DMS53 (cell line): ENCODE measurements at regions not wholly inside any gene's neighbourhood (a gene's known extent, or its start where the extent isn't known, plus 50 kb on each side); places are given as distances from the start of the nearest gene placed in this dataset.
A peak's percentile ranks its signal among the peaks of the same experiment; 100 is the strongest.

Experiments used
- DNase-seq: peaks from one replicate; lab custom pipeline; 2025; lab: John Stamatoyannopoulos, UW

DNA sequence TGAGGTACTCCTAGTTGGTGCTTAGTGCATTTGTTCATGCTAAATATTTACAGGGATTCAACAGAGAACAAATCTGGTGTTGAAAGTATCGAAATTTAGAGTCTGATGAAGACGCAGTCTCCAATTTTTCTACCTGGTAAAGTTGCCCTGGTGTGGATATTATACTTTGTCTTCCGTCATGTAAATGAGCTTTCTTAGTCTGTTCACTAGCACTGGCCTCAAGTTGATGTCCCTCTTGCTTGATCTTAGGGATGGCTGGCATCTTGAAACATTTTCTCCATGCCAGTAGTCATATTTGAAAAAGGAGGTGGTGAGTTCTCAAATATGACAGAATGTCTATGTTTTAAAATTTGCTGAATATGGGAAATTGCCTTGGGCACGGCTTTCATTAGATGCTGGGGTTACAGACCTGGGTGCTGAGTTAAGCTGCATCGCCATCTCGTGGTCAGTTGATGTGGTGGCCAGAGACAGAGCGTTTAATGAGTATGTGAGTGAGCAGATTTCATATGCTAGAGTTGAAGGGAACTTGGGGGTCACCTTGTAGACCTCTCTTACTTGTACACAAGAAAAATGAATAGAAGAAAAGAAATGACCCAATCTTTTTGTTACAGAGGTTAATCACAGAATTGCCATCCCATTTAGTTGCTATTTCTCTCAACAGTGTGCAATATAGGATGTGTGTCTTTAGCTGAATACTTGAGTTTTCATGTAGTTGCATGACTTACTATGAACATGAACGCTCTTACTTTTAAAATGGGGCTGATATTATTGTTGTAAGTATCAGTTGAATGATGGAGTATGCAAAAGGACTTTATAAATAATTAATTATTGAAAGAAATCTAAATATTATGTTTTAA, 172.8 kb upstream of the DCN start:
- peak; percentile 89 for DNase-seq

DNA sequence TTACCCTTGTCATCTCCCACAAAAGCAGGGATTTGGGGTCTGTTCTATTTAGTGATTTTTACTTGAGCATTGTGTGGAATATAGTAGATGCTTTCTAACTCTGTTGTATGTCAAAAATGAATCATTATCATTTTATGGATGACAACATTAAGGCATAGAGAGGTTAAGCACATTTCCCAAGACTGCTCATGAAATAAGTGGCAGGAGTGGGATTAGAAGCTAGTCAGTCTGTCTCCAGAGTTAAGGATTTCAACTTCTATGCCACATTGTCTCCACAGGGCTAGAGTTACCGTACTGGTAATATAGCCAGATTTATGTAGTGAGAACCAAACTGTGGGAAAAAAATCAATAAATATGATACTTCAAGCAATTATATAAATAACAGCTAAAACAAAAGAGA, 170.6 kb upstream of the DCN start:
- DNase-seq: no peak

DNA sequence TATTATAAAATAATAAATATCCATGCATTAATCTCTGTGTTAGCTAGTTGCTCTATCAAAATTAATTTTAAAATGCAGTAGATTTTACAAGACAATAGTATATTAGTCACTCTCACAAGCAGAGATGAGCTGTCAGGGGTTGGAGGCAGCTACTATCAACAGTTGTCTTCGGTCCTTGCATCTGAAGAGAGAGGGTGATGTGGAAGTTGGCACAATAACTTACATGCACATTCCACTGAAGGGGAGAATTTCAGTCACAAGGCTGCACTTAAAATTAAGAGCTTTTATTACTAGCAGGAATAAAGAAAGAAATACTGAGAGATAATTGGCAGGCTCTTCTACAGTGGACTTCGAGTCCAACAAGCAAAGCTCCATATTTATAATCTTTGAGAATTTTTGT, 166.9 kb upstream of the DCN start:
- DNase-seq: no peak

DNA sequence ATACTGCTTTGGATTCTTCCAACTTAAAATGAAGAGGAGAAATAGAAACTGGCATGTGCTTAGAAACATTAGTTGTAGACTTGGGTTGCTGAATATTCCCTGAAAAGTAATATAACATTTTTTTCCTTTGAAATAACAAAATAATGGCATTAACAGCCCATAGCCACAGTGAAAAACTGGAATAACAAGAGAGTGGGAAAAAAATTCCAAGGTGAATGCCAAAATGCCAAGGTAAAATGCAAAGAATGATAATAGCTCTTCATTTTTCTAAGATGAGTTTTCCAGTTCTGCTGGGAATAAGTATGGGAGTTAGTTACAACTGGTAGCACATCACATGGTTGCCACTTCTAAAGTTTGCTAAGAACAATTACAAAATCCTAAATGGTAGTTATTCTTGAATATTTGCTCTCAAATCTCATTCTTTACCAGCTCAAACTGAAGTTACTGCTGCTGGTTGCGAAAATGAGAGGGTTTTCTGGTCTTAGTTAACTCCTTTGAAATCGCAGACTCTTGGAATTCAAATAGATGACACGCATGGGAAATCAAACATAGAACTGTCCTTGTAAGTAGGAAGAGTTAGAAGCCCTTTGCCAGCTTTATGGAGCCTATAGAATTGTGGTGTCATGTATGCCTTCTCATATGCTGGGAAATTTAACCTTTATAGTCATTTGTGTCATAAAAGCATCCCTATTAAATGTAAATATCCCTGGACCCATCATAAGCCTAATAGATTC, 165.0 kb upstream of the DCN start:
- DNase-seq: no peak

DNA sequence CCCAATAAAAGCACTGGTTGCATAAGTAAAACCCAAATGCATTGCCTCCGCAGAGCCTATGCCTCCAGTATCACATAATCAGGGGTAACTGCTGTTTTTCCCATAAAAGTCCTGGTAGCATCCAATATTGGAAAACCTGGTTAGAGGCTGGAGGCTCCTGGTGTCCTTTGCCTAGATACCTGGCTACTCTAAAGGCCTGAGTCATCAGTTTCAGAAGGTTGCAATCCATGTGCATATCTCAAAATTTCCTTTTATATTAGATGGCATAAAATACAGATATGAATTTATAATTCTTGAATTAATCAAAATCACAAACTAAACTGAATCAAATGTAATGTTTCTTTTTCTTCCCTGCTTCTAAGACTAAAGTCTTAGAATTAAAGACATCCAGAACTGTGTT, 164.2 kb upstream of the DCN start:
- DNase-seq: no peak

DNA sequence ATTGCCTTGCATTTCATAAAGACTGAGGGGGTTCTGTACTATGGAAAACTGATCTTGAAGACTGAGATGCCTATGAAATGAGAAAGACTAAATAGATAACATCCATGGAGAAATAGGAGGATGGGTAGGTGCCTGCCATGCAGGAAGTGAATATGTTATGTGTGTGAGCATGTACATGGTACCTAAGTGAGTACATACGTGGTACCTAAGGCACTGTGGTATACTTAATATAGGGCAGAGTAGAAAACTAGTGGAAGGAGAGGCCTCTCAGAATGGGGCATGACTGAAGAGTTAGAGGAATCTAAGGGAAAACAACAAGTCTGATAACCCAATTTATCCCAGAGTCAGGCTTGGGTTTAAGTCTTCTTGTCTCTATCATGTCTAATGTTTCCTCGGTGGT, 161.8 kb upstream of the DCN start:
- no peak for DNase-seq

DNA sequence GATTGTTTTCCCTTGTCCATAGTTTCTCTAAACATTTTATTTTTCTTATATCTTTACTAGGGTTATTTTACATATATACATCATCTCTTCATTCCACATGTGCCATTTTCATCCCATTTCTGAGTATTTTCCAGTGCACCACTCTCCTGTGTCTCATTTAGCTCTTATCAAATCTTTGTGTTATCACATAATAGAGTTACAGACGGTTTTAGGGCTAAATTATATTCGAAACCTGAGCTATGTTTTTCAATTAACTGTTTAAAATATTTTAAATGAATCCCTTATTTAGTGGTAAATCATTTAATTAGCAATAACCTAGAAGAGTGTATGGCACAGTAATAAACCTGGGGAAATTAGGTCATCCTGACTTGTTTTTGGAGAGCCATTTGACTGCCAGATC, 160.4 kb upstream of the DCN start:
- DNase-seq: no peak

DNA sequence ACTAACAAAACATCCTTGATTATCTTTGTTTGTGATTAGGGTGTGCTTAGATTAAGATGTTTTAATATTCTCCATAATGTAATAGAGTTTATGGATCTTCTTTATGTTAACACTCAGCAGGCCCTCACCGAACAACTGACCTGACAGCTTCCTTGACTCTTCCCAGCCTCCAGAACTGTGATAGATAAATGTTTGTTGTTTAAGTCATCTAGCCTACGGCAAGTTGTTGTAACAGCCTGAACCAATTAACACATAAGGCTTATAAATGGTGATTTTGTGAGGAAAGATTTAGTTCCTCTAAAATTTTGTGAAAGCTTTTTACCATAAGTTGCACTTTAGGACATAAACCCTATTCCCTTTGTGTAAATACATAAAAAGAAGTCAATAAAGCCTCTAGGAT, 156.5 kb upstream of the DCN start:
- DNase-seq: no peak

DNA sequence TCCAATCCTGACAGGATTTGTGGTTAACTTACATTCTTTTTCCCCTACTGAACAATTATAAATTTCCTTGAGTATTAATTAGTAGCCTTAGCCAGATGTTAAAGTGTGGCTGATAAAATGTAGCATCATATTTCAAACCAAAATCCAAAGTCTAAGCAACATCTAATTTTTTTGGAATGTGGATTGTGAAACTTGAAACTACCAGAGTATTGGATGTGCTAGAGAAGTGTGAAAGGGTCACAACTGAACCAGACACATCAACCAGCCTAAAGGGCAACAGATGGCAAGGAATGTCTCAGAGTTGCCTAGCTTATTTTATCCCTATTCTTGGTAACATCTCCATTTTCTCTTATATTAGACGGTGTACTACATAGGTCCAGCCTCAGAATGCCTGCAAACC, 153.1 kb upstream of the DCN start:
- DNase-seq: no peak

DNA sequence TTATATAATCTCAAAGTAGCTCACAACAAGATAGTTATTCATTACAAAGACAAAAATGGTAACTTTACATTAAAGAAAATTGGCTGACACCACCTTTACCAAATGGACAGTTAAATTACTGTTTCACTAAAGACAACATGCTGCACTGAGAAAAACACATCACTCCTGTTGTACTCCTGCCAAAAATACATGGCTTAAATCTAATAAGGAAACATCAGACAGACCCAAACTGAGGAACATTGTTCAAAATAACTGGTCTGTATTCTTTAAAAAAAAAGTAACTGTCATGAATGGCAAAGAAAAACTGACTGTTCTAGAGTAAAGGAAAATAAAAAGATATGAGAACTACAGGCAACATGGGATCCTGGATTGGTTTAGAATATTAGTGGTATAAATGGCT, 151.3 kb upstream of the DCN start:
- no peak for DNase-seq

DNA sequence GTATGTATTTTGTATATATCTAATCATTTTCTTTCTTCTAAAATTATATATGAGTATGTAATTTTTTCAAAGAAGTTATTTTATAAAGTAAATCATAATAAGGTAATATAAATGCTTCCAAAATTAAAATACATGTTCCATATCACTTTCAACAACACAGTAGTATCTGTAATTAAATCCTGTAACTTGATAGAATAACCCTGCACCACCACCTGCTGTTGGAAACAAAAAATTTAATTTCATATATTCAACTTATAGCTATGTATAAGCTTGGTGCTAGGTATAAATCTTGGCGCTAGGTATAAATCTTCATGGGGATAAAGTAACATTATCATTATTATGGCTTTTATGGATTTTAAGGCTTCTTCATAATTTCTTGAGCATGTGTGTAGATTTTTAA, 149.7 kb upstream of the DCN start:
- DNase-seq: peak; percentile 37

DNA sequence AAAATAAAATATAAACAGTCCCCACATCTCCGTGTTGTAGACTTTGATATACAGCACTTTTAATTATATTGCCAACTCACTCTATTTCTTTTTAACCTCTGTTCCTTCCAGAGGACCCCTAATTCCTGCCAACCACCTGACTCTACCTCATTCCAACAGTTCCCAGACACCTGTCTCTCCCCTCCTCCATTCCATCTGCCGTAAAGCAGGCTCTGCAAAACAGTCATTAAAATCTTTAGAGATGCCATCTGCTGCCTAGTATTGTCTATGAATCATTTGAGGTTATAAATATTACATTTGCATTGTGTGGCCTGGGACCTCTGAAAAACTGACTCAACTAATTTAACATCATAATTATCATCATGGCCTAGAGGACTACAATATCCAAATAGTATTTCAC, 148.8 kb upstream of the DCN start:
- DNase-seq: no peak

DNA sequence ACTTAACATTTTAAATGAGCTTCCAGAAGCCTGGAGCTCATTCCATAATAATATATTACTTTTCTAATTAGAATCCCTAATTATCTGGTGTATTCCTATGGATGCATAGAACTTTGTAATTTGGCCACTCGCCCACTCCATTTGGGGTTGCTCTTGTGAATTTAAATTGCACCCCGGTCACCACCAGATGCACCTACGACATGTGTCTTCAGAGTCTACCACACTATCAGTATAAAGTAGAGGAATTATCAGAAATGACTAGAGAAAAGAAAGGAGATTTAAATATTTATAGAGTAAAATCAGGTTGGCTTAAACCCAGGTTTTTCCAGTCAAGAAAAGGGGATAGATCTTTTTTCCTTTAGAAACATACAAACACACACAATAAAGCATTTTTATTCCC, 145.8 kb upstream of the DCN start:
- no peak for DNase-seq

DNA sequence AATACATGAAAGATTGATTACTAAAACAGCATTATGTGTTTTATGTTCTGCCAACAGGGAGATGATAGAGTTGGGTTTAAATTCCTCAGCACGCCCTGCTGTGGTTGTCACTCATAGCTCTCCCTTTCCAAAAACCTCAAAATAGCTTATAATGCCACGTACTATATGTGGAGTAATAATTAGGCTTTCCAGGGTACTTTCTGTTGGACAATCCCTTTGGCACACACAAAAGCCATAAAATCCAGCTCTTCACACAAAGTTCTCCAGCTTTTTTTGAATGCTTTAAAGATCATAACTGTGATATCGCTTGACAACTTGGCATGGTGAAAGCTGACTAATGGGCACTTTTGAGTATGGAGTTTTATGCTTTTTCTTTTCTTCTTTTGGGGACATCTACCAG, 145.3 kb upstream of the DCN start:
- no peak for DNase-seq

DNA sequence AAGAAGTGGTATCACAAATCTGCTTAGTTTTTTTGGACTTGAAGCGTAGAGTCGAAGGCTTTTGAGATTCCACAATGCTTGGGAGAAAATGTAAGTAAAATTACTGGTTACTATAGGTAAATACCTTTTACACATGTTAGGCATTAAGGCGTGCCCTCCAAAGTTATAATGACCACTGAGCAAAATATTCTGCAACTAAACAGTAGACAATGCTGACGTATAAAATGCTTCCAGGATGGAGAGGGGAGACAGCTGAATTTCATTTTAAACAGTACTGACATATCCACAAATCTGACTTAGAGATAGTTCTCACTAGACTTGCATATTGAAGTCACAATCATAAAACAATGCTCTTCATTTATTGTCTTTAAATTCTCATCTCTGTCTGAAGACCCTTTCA, 144.5 kb upstream of the DCN start:
- DNase-seq: no peak

DNA sequence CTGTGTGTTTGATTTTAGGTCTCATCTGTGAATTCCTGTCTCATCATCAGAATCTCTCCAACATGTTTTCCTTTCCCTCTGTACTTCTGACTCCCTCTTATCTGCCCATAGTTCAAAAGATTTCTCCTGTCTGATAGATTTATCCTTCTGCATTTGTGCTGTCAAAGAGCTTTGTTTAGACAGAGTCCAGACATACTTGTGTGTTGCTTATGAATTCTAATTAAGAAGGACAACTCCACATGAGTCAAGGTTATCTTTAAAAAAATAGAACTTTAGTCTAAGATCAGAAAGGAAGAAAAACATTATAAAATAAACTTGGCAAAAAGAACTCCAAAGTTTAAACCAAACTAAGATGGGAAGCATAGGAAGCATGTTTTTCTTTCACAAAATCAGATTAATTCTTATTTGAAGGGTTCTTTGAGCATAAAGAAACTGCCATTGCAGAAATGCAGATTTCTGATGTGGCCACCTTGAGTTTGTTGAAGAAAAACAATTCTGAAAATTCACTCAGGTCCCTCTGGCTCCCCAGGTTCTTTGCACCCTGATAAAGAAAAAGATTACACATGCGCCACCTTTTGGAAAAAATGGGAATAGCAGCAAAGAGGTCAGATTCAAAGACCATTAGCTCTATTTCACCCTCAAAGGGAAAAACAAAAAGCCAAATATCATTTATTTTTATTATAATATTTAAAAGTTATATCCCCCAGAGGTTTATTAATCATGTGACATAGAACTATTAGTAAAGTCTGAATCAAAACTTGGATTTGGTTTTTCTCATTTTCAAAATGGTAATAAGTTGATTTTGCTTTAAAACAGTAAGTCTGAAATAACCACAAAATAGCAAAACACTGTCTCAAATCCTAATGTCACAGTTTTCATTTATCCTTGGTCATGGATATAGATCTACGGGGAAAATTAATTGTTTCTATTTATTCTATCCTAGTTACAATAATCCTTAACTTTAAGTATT, 143.7 kb upstream of the DCN start:
- DNase-seq: peak; percentile 69

DNA sequence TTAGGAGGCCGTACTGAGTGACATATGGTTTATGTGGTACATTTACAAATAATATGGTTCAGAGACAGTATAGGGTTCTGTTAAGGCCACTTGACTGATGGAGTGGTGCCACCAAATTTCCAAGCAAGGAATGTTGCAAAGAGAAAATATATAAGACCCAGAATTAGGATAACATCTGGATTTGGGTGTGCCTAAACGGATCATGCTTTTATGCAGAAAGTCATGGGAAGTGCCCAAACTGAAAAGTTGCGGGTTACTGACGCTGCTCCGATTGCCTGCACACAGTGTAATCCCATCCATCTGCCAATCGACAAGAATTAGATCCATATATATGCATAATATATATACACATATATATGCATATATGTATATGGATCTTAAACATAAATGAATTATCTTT, 138.4 kb upstream of the DCN start:
- no peak for DNase-seq

DNA sequence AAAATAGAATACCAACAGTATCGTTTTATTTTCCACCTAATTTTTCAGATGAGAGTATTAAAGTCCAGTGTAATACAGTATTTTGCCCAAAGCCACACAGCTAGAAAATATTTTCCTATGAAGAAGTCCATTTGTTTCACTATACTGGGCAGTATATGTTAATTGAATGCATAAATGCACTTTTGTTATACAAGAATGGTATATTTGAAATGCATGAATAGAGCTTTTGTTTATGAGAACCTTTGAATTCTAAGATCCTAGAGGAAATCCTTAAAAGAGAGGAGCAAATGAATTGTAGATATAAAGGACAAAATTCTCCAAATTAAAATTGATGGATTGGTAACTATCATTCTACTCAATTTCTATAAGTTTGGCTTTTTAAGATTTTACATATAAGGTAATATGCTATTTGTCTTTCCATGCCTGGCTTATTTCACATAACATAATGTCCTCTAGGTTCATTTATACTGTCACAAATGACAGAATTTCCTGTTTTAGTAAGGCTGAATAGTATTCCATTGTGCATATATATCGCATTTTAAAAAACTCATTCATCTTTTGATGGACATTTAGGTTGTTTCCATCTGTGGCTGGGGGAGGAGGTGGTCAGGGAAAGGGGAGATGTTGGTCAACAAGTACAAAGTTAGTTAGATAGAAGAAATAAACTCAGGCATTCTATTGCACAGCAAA, 136.6 kb upstream of the DCN start:
- no peak for DNase-seq

DNA sequence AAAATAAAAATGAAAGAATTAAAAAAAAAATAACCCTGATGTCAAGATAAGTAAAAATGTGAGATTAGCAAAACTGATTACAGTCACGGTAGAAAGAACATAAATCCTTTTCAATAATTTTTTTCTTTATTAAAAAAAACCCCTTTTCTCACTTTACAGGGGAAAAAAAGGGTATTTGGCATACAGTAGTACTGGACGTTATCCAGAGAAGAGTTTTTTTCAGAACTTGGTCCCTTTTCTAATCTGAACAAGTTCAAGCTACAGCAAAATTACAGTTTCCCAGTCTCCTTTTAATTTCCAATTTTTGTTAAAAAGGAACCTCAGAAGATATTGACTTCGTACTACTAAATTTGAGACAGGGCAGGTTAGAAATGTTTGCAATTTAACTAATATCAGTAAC, 134.7 kb upstream of the DCN start:
- DNase-seq: no peak

DNA sequence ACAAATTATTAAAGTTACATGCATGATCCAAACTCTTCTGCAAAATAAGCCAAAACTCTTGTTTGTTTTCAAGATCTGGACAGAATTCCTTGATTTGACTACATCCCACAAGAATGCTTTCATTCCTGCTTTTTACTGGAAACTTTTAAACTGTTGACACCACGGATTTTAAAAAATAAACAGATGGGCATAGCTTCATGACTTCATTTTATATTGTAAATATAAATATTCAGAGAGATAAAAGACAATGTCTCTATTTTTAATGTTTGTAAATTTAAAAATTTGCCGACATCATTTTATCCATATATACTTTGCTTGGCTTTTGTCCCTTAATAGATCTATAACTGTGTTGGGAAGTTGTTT, 134.3 kb upstream of the DCN start:
- DNase-seq: no peak

DNA sequence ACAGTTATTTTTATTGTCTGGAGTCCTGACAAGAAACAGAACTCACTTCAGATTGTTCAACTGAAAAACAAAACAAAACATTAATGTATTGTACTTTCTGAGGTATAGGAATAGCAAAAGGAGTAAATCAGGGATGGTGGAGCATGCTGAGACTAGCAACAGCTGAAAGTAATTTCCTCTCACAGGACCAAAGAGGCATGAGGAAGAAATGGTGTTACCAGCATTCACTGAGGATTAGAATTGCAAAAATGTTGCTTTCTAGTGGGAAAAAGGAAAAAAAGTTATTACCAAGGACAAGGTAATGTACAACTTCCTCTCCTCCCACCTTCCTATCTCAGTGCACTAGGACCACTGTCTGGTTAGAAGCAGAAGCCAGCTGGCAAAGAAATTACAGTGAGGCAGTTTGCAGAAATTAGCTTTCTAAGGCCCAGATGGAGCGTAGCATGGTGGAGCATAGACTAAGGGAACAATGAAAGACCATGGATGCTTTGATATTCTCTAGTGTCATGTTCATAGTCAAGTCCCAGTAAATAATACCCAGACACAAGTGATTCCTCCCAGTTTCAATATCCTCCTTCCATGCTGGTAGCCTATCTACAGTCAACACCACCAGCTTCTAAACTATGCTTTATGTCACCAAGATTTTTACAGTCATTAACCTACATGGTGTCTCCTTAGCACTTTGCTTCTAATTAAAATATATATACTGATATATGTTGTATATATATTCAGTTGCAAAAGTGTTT, 133.7 kb upstream of the DCN start:
- no peak for DNase-seq
